ENCODE measurements at regions not wholly inside any gene's neighbourhood (a gene's known extent, or its start where the extent isn't known, plus 50 kb on each side); places are given as distances from the start of the nearest gene placed in this dataset.

DNA sequence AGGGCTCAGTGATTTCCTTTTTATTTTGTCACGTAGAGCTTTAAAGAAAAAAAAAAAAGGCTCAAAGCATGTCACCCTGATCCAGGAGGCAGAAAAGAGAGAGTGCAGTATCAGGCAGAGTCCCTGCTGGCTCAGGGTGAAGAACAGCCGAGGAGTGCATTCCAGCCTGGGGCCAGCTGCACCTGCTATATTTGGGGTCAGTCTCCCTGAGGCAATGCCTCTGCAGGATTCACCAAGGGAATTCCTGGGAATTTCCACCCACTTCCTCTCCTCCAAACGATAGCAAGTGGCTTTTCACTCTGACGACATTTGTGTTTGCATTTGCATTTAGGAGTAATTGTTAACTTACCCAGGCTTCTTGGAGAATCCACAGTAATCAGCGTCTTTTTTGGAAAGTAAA is 202.9 kb upstream of the CTNNB1 start:
- Mint-ChIP-seq H3K36me3 (no peaks in the 10 kb centered on the region), H3K27ac (no peak overlapping the region), H3K27me3 (peaks cover 0 to 2% (median 0%) of the 10 kb centered on the region in 5 donors), H3K9me3 (no peaks in the 10 kb centered on the region), H3K4me3 (no peak overlapping the region), H3K4me1 (peaks cover 0 to 12% (median 2%) of the 10 kb centered on the region in 7 donors)
- H3K4me3 ChIP-seq (ENCODE audit: low read length) = no peak overlapping the region
- H3K27me3 ChIP-seq (ENCODE audit: control insufficient read depth in 2 of 2, insufficient read depth in 2 of 2, low read length in 2 of 2) = no peaks in the 10 kb centered on the region
- H3K36me3 ChIP-seq (ENCODE audit: control insufficient read depth in 2 of 3, insufficient read depth in 3 of 3, low read length in 3 of 3) = no peaks in the 10 kb centered on the region
- no peak for DNase-seq
- POLR2A ChIA-PET = no interaction called here
- no peak overlapping the region for H3K27ac ChIP-seq (ENCODE audit: low read depth, low read length)
- H3K4me1 ChIP-seq (ENCODE audit: control insufficient read depth in 2 of 2, insufficient read depth in 2 of 2, low read length in 2 of 2) = peaks cover 0 to under 1% of the 10 kb centered on the region in 2 donors
- CTCF ChIA-PET = no interaction called here
- H3K9me3 ChIP-seq (ENCODE audit: control insufficient read depth in 2 of 3, low read length in 3 of 3) = no peaks in the 10 kb centered on the region
- no peak for ATAC-seq
- intact Hi-C loops (cut with micrococcal nuclease) = no loop called here

DNA sequence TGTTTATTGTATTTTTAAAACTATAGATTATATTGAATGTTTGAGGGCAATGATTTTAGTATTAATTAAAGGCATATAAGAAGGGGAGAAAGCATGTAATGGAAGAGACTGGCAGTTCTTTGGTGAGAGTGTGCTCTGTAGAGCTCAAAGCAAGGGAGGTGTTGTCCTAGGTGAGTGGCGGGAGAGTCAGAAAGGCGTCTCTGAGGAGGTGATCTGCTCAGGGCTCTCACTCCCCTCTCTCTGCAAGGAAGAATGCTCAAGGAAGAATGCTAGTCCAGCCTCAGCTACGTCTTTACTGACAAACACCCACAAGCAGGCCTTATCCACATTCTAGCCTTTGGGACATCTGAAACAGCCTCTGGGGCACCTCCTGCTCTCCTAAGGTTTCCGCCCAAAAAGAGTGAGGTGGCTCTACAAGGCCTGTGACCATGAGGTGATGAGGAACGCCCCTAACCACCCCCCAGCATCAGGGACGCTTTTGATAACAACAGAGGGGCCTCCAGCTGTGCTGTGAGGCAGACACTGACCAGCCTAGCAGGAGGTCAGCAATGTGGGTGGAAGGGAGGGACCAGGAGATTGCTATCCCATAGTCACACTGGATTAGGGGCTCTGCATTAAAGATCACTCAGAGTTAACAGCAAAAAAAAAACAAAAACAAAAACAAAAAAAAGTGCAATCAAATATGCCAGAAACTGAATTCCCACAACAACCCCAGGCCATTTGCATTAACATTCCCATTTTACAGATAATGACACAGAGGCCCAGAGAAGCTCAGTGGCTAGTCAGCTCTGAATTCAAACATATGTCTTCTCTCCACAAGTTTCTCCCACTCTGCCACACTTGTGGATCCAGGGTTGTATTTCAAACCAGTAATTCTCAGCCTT is 202.2 kb upstream of the CTNNB1 start:
- Histone ChIP-seq H3K9me3 (ENCODE audit: control insufficient read depth in 2 of 3, low read length in 3 of 3) (no peaks in the 10 kb centered on the region), H3K4me1 (ENCODE audit: control insufficient read depth in 2 of 2, insufficient read depth in 2 of 2, low read length in 2 of 2) (peaks cover 0 to 6% of the 10 kb centered on the region in 2 donors), H3K36me3 (ENCODE audit: control insufficient read depth in 2 of 3, insufficient read depth in 3 of 3, low read length in 3 of 3) (no peaks in the 10 kb centered on the region), H3K4me3 (ENCODE audit: low read length) (no peak overlapping the region), H3K27me3 (ENCODE audit: control insufficient read depth in 2 of 2, insufficient read depth in 2 of 2, low read length in 2 of 2) (no peaks in the 10 kb centered on the region), H3K27ac (ENCODE audit: low read depth, low read length) (no peak overlapping the region)
- ATAC-seq = no peak
- peaks cover 0 to 19% (median 8%) of the 10 kb centered on the region in 7 donors for H3K4me1 Mint-ChIP-seq
- no peaks in the 10 kb centered on the region for H3K36me3 Mint-ChIP-seq
- H3K4me3 Mint-ChIP-seq = no peak overlapping the region
- ChIA-PET CTCF (no interaction called here), POLR2A (no interaction called here)
- H3K27ac Mint-ChIP-seq = no peak overlapping the region
- H3K9me3 Mint-ChIP-seq = no peaks in the 10 kb centered on the region
- H3K27me3 Mint-ChIP-seq = peaks cover 0 to 2% (median 0%) of the 10 kb centered on the region in 5 donors
- intact Hi-C loops (cut with micrococcal nuclease) = no loop called here
- no peak for DNase-seq

DNA sequence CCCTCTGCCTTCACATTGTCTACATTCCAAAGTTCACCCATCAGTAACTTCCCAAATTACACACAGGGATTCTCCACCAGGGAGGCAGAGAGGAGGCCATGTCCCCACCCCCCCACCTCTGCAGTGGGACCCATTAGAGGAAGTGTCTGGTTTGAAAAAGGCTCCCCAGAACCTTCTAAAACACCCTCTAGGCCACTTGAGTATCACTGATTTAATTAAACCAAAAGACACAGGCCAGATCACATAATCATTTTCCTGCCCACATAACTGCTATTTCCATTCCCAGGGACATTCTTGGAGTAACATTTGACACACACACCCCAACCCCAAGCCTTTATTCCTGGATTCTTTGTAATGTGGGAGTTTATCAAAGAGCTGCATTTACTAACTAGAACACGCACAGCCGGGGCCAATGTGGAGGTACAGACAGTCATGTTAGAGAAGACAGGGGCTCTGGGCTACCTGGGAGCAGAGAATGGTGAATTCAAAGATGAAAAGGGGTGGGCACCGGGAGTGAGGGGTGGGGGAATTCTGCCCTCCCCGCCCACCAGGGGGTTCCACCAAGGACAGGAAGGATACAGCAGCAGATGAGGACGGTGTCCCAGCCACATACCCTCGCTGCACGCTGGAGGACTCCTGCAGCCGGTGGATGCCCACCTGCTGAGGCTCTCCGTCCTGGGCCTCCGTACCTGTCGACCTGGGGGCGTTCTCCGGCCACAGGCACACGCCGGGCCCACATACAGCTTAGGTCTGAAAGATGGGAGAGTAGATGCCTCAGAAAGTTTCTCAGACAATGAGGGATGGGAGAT is 201.4 kb upstream of the CTNNB1 start:
- Histone ChIP-seq H3K27me3 (ENCODE audit: control insufficient read depth in 2 of 2, insufficient read depth in 2 of 2, low read length in 2 of 2) (no peaks in the 10 kb centered on the region), H3K4me1 (ENCODE audit: control insufficient read depth in 2 of 2, insufficient read depth in 2 of 2, low read length in 2 of 2) (peaks cover 0 to 15% of the 10 kb centered on the region in 2 donors), H3K4me3 (ENCODE audit: low read length) (no peak overlapping the region), H3K27ac (ENCODE audit: low read depth, low read length) (no peak overlapping the region), H3K36me3 (ENCODE audit: control insufficient read depth in 2 of 3, insufficient read depth in 3 of 3, low read length in 3 of 3) (no peaks in the 10 kb centered on the region), H3K9me3 (ENCODE audit: control insufficient read depth in 2 of 3, low read length in 3 of 3) (no peaks in the 10 kb centered on the region)
- no peak for ATAC-seq
- Mint-ChIP-seq H3K4me1 (peaks cover 0 to 28% (median 15%) of the 10 kb centered on the region in 7 donors), H3K27ac (peak overlapping the region in 1 of 9 donors; percentile 79), H3K9me3 (no peaks in the 10 kb centered on the region), H3K36me3 (no peaks in the 10 kb centered on the region), H3K27me3 (peaks cover 0 to 5% (median 0%) of the 10 kb centered on the region in 5 donors), H3K4me3 (no peak overlapping the region)
- ChIA-PET POLR2A (no interaction called here), CTCF (no interaction called here)
- intact Hi-C loops (cut with micrococcal nuclease) = no loop called here
- DNase-seq = no peak

DNA sequence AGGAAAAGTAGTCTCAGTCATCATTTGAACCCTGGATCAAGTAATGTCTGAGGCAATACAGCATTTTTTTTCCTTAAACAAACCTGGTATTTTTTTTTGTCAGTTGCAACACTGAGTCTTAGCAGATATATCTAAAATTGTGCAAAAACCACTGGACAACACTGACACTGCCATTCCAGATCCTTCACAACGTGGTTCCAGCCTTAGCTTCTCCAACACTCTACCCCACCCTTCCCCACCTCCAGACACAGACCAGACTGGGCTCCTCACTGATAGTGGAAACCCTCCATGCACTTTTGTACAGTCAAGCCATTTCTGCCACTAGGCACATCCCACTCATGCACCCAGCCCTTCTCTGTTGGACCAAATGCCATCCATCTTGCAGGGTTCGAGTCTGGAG is 199.6 kb upstream of the CTNNB1 start:
- Histone ChIP-seq H3K36me3 (ENCODE audit: control insufficient read depth in 2 of 3, insufficient read depth in 3 of 3, low read length in 3 of 3) (no peaks in the 10 kb centered on the region), H3K27me3 (ENCODE audit: control insufficient read depth in 2 of 2, insufficient read depth in 2 of 2, low read length in 2 of 2) (no peaks in the 10 kb centered on the region), H3K9me3 (ENCODE audit: control insufficient read depth in 2 of 3, low read length in 3 of 3) (no peaks in the 10 kb centered on the region), H3K4me3 (ENCODE audit: low read length) (no peak overlapping the region), H3K4me1 (ENCODE audit: control insufficient read depth in 2 of 2, insufficient read depth in 2 of 2, low read length in 2 of 2) (peaks cover 0 to 15% of the 10 kb centered on the region in 2 donors), H3K27ac (ENCODE audit: low read depth, low read length) (no peak overlapping the region)
- DNase-seq (no peak), ATAC-seq (no peak)
- Mint-ChIP-seq H3K27me3 (peaks cover 0 to 11% (median 0%) of the 10 kb centered on the region in 5 donors), H3K9me3 (no peaks in the 10 kb centered on the region), H3K4me1 (peaks cover 0 to 33% (median 17%) of the 10 kb centered on the region in 7 donors), H3K36me3 (no peaks in the 10 kb centered on the region), H3K27ac (peak overlapping the region in 1 of 9 donors; percentile 53), H3K4me3 (no peak overlapping the region)
- CTCF ChIA-PET = no interaction called here
- intact Hi-C loops (cut with micrococcal nuclease) = no loop called here
- POLR2A ChIA-PET = no interaction called here

DNA sequence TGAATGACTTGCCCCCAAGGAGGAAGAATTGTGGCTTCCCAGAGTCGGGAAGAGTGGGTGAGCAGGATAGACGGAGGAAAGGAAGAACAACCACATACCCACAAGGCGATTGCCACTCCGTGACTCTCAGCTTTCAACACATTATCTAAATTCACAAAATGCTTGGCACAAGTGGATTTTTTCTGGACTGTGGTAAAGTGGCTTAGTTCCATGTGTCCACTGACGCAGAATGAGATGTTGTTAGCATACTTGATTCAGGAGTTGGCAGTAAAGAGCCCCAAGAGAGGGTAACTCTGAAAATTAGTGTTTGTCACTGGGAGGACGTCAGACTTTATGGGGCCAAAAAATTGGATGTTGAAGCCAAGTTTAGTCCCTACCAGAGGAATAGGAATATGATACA is 198.8 kb upstream of the CTNNB1 start:
- no peak overlapping the region for H3K4me3 ChIP-seq (ENCODE audit: low read length)
- ChIA-PET CTCF (no interaction called here), POLR2A (no interaction called here)
- H3K4me1 Mint-ChIP-seq = peaks cover 0 to 33% (median 17%) of the 10 kb centered on the region in 7 donors
- H3K27me3 Mint-ChIP-seq = peaks cover 0 to 12% (median 0%) of the 10 kb centered on the region in 5 donors
- H3K9me3 Mint-ChIP-seq = no peaks in the 10 kb centered on the region
- H3K4me3 Mint-ChIP-seq = no peak overlapping the region
- peak overlapping the region in 2 of 9 donors; percentile 6 to 7 for H3K27ac Mint-ChIP-seq
- intact Hi-C loops (cut with micrococcal nuclease) = no loop called here
- no peaks in the 10 kb centered on the region for H3K27me3 ChIP-seq (ENCODE audit: control insufficient read depth in 2 of 2, insufficient read depth in 2 of 2, low read length in 2 of 2)
- ATAC-seq (no peak), DNase-seq (no peak)
- no peaks in the 10 kb centered on the region for H3K36me3 Mint-ChIP-seq
- no peaks in the 10 kb centered on the region for H3K36me3 ChIP-seq (ENCODE audit: control insufficient read depth in 2 of 3, insufficient read depth in 3 of 3, low read length in 3 of 3)
- H3K27ac ChIP-seq (ENCODE audit: low read depth, low read length) = no peak overlapping the region
- H3K4me1 ChIP-seq (ENCODE audit: control insufficient read depth in 2 of 2, insufficient read depth in 2 of 2, low read length in 2 of 2) = peaks cover 0 to 15% of the 10 kb centered on the region in 2 donors
- H3K9me3 ChIP-seq (ENCODE audit: control insufficient read depth in 2 of 3, low read length in 3 of 3) = no peaks in the 10 kb centered on the region

DNA sequence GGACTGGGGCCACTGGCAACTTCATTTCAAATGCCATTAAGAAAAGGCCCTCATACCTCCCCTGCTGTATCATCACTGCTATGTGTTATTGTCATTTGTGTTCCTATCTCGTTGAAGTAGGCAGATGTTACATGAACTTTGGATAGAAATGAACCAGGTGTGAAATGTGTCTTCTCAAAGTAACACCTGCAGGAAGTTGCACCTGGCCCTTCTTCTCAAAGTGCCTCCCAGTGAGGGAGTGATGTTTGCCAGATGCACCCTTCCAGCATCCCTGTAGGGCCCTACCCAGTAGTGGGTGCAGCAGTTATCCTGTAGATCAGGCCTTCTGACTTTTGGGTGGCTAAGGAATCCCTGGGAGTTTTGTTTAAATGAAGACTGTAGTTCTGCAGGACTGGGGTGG is 197.7 kb upstream of the CTNNB1 start:
- intact Hi-C loops (cut with micrococcal nuclease) = no loop called here
- H3K27me3 ChIP-seq (ENCODE audit: control insufficient read depth in 2 of 2, insufficient read depth in 2 of 2, low read length in 2 of 2) = no peaks in the 10 kb centered on the region
- Mint-ChIP-seq H3K36me3 (no peaks in the 10 kb centered on the region), H3K27me3 (peaks cover 0 to 13% (median 0%) of the 10 kb centered on the region in 5 donors), H3K9me3 (no peaks in the 10 kb centered on the region), H3K4me1 (peaks cover 0 to 33% (median 17%) of the 10 kb centered on the region in 7 donors), H3K27ac (peak overlapping the region in 3 of 9 donors; percentile 42 to 53 (median 49)), H3K4me3 (peak overlapping the region in 1 of 10 donors; percentile 67)
- H3K9me3 ChIP-seq (ENCODE audit: control insufficient read depth in 2 of 3, low read length in 3 of 3) = no peaks in the 10 kb centered on the region
- CTCF ChIA-PET = no interaction called here
- H3K27ac ChIP-seq (ENCODE audit: low read depth, low read length) = no peak overlapping the region
- H3K4me1 ChIP-seq (ENCODE audit: control insufficient read depth in 2 of 2, insufficient read depth in 2 of 2, low read length in 2 of 2) = peaks cover 0 to 15% of the 10 kb centered on the region in 2 donors
- ATAC-seq (no peak), DNase-seq (no peak)
- POLR2A ChIA-PET = interaction anchor here (0.9 kb wide), 1 partner anchor 198 kb away, joined by 5 read pairs; the partner anchor contains the start of gene CTNNB1
- no peaks in the 10 kb centered on the region for H3K36me3 ChIP-seq (ENCODE audit: control insufficient read depth in 2 of 3, insufficient read depth in 3 of 3, low read length in 3 of 3)
- no peak overlapping the region for H3K4me3 ChIP-seq (ENCODE audit: low read length)
